H1 (cell line): ENCODE measurements at regions not wholly inside any gene's neighbourhood (a gene's known extent, or its start where the extent isn't known, plus 50 kb on each side); places are given as distances from the start of the nearest gene placed in this dataset.

ENCODE experiments used
- CTCF ChIA-PET: fragments of 300-600 bp; sonication (Branson Sonifier 250); formaldehyde crosslinking; loops from one replicate; lab custom pipeline; 2021; ENCODE audit not compliant: partially characterized antibody; lab: Charles Lee
- POLR2A ChIA-PET: fragments of 300-600 bp; sonication (Branson Sonifier 250); formaldehyde crosslinking; loops from one replicate; lab custom pipeline; 2021; ENCODE audit warnings: inconsistent platforms; ENCODE audit not compliant: partially characterized antibody; lab: Charles Lee
- DNase-seq, 2 experiments: peaks; one replicate each; pipeline versions ENCODE4 v3.0.0 to v3.0.0-alpha.2; 2010 to 2022; ENCODE audit warnings: low spot score in 2 of 2, low read depth in 1 of 2, mixed read lengths in 1 of 2
- FAIRE-seq: peaks from 2 replicates; lab custom pipeline; 2011; peaks lifted over from hg19 to GRCh38; lab: Jason Lieb, UNC
- H2AFZ ChIP-seq: 2 replicates; pipeline ENCODE4 v1.8.1; 2012; ENCODE audit warnings: low read length, inconsistent platforms
- H2AK5ac ChIP-seq: 2 replicates; pipeline ENCODE4 v1.6.1; 2013; ENCODE audit warnings: low read depth, low read length
- H2BK120ac ChIP-seq: replicated peaks from 2 replicates; pipeline ENCODE3; 2013; ENCODE audit warnings: low read depth, low read length, inconsistent platforms
- H2BK12ac ChIP-seq: 2 replicates; pipeline ENCODE4 v1.6.1; 2013; ENCODE audit warnings: low read depth, low read length
- H2BK15ac ChIP-seq: 2 replicates; pipeline ENCODE4 v1.6.1; 2013; ENCODE audit warnings: low read length
- H2BK20ac ChIP-seq: 2 replicates; pipeline ENCODE4 v1.6.1; 2013; ENCODE audit warnings: low read length
- H2BK5ac ChIP-seq: 2 replicates; pipeline ENCODE4 v1.6.1; 2013; ENCODE audit warnings: low read depth, low read length
- H3K14ac ChIP-seq: 2 replicates; pipeline ENCODE4 v1.6.1; 2013; ENCODE audit warnings: inconsistent platforms; ENCODE audit not compliant: insufficient read length
- H3K18ac ChIP-seq: 2 replicates; pipeline ENCODE4 v1.6.1; 2013; ENCODE audit warnings: low read length; ENCODE audit errors: extremely low read depth
- H3K23ac ChIP-seq: 2 replicates; pipeline ENCODE4 v1.6.1; 2013; ENCODE audit warnings: inconsistent platforms; ENCODE audit not compliant: insufficient read length
- H3K23me2 ChIP-seq: 2 replicates; pipeline ENCODE4 v1.6.1; 2013; ENCODE audit warnings: low read depth, low read length
- H3K27ac ChIP-seq: 2 replicates; pipeline ENCODE4 v1.6.1; 2011; ENCODE audit warnings: low read depth, low read length, inconsistent platforms
- H3K27me3 ChIP-seq, 4 experiments: replicated peaks in 1 of 4; 1 replicate in 1 of 4; 2 replicates in 3 of 4; pipeline versions ENCODE4 v1.6.1 to v1.8.1; 2011 to 2013; ENCODE audit warnings: low read length in 3 of 4, mild to moderate bottlenecking in 3 of 4, inconsistent platforms in 2 of 4, mixed read lengths in 2 of 4, moderate library complexity in 1 of 4; ENCODE audit not compliant: control insufficient read depth in 3 of 4, insufficient read depth in 3 of 4; ENCODE audit errors: extremely low read depth in 1 of 4
- H3K36me3 ChIP-seq, 4 experiments: 2 replicates each; pipeline versions ENCODE4 v1.6.1 to v1.8.1; 2011 to 2013; ENCODE audit warnings: mild to moderate bottlenecking in 4 of 4, low read length in 3 of 4, moderate library complexity in 2 of 4, control low read depth in 1 of 4, inconsistent platforms in 1 of 4; ENCODE audit not compliant: insufficient read depth in 4 of 4, control insufficient read depth in 2 of 4
- H3K4ac ChIP-seq: replicated peaks from 2 replicates; pipeline ENCODE3; 2013; ENCODE audit warnings: low read length, low read depth, mixed read lengths, inconsistent platforms; ENCODE audit not compliant: insufficient read length
- H3K4me1 ChIP-seq, 4 experiments: replicated peaks in 1 of 4; 1 replicate in 1 of 4; 2 replicates in 3 of 4; pipeline versions ENCODE4 v1.6.1 to v1.8.1; 2011 to 2013; ENCODE audit warnings: low read length in 3 of 4, inconsistent platforms in 2 of 4, mixed read lengths in 1 of 4; ENCODE audit not compliant: insufficient read depth in 4 of 4, control insufficient read depth in 3 of 4
- H3K4me2 ChIP-seq, 2 experiments: 2 replicates each; pipeline versions ENCODE4 v1.6.1 to v1.8.1; 2011 to 2013; ENCODE audit warnings: low read depth in 2 of 2, low read length in 2 of 2, control low read depth in 1 of 2, inconsistent platforms in 1 of 2, mild to moderate bottlenecking in 1 of 2; ENCODE audit not compliant: insufficient read depth in 1 of 2
- H3K4me3 ChIP-seq, 4 experiments: fragments of 200-600, 300-600 bp in 1 of 4; sonication (generic), shearing (Covaris generic), sonication (Bioruptor Twin) in 1 of 4; 2 replicates each; pipeline versions ENCODE4 v1.5.1 to v1.8.1; 2011 to 2016; ENCODE audit warnings: low read length in 4 of 4, low read depth in 3 of 4, control low read depth in 2 of 4, inconsistent platforms in 2 of 4, mild to moderate bottlenecking in 2 of 4, mixed read lengths in 1 of 4, moderate library complexity in 1 of 4; ENCODE audit not compliant: insufficient read depth in 2 of 4; ENCODE audit errors: extremely low read depth in 1 of 4
- H3K56ac ChIP-seq: replicated peaks from 2 replicates; pipeline ENCODE3; 2013; ENCODE audit warnings: low read depth, mild to moderate bottlenecking, mixed read lengths, low read length, inconsistent platforms; ENCODE audit not compliant: insufficient read length
- H3K79me1 ChIP-seq: 2 replicates; pipeline ENCODE4 v1.6.1; 2013; ENCODE audit warnings: low read depth, low read length, control low read depth
- H3K79me2 ChIP-seq, 2 experiments: 2 replicates each; pipeline versions ENCODE4 v1.6.1 to v1.8.1; 2012 to 2013; ENCODE audit warnings: low read length in 2 of 2, mild to moderate bottlenecking in 2 of 2, inconsistent platforms in 1 of 2; ENCODE audit not compliant: insufficient read depth in 2 of 2, control insufficient read depth in 1 of 2
- H3K9ac ChIP-seq, 4 experiments: replicated peaks in 1 of 4; 1 replicate in 1 of 4; 2 replicates in 3 of 4; pipeline versions ENCODE4 v1.6.1 to v1.8.1; 2011 to 2013; ENCODE audit warnings: low read depth in 3 of 4, low read length in 3 of 4, control low read depth in 2 of 4, mild to moderate bottlenecking in 2 of 4, moderate library complexity in 2 of 4, inconsistent platforms in 1 of 4; ENCODE audit errors: extremely low read depth in 1 of 4
- H3K9me3 ChIP-seq, 2 experiments: 2 replicates each; pipeline versions ENCODE4 v1.6.1 to v1.8.1; 2012 to 2013; ENCODE audit warnings: mild to moderate bottlenecking in 2 of 2, moderate library complexity in 2 of 2, control low read depth in 1 of 2, inconsistent platforms in 1 of 2, low read depth in 1 of 2, low read length in 1 of 2, mixed read lengths in 1 of 2; ENCODE audit not compliant: insufficient read depth in 2 of 2
- H4K20me1 ChIP-seq, 2 experiments: replicated peaks in 1 of 2; 2 replicates each; pipeline versions ENCODE3 to v1.8.1; 2011 to 2013; ENCODE audit warnings: inconsistent platforms in 2 of 2, low read length in 2 of 2, mild to moderate bottlenecking in 1 of 2; ENCODE audit not compliant: insufficient read depth in 2 of 2, control insufficient read depth in 1 of 2
- H4K5ac ChIP-seq: 2 replicates; pipeline ENCODE4 v1.6.1; 2013; ENCODE audit warnings: low read length, low read depth, mixed read lengths, inconsistent platforms; ENCODE audit not compliant: insufficient read length
- H4K8ac ChIP-seq: 2 replicates; pipeline ENCODE4 v1.8.0; 2013; ENCODE audit warnings: mild to moderate bottlenecking, moderate library complexity, low read length, inconsistent platforms; ENCODE audit not compliant: insufficient read depth; ENCODE audit errors: extremely low read depth
- H4K91ac ChIP-seq: replicated peaks from 2 replicates; pipeline ENCODE3; 2013; ENCODE audit warnings: low read length, mixed read lengths, inconsistent platforms; ENCODE audit not compliant: insufficient read length
- SAP30 ChIP-seq: fragments of 300-600 bp; sonication (generic); IDR thresholded peaks from 2 replicates; pipeline ENCODE4 v1.7.1; 2012; ENCODE audit warnings: low read length, moderate library complexity, mild to moderate bottlenecking, inconsistent platforms; ENCODE audit not compliant: insufficient read depth, insufficient replicate concordance
- SIX5 ChIP-seq: IDR thresholded peaks from 2 replicates; pipeline ENCODE4 v1.6.1; 2011; ENCODE audit warnings: mild to moderate bottlenecking, low read depth, low read length
- WGBS, 2 experiments: shearing (Covaris generic) in 1 of 2; methylation state at CpG; one replicate each; pipeline versions ENCODE4 v1.1.6 to v1.1.7; 2013 to 2015; ENCODE audit warnings: low lambda C conversion rate in 2 of 2, mixed read lengths in 2 of 2, inconsistent platforms in 1 of 2, low coverage in 1 of 2, missing lambda C conversion rate in 1 of 2; ENCODE audit not compliant: insufficient replicate concordance in 2 of 2, insufficient coverage in 1 of 2, insufficient read length in 1 of 2; ENCODE audit errors: extremely low coverage in 1 of 2, missing lambda C conversion rate in 1 of 2; 5-methylcytosine and 5-hydroxymethylcytosine counted together

DNA sequence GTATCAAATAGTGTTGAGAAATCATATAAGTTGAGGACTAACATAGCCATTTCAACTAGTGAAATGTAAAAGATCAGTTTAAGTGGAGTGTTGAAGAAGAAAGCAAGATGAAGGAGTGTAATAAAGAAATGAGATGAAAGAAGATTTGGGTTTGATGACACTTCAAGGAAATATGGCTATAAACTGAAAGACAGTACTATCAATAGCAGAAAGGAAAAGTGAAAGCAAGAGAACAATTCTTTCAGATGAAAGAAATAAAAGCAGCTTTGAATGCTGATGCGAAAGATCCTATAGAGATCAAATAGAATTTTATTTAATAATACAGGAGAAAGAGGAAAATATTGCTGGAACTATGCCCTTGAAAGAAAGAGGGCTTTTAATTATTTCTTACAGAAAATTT lies 92.8 kb upstream of the PRSS16 start:
- DNase-seq (no peak), FAIRE-seq (no peak)
- peaks cover 9% of the 10 kb centered on the region; the same call in 1 of the 2 replicates for H3K23me2 ChIP-seq

More for the DNA sequence above, 92.8 kb upstream of the PRSS16 start:
- TF ChIP-seq SAP30 (no peak), SIX5 (no peak)
- no peak overlapping the region for H2AK5ac ChIP-seq
- H3K23ac ChIP-seq: no peak overlapping the region
- H3K27ac ChIP-seq: no peak overlapping the region
- H3K18ac ChIP-seq: no peak overlapping the region
- H4K20me1 ChIP-seq: no peaks in the 10 kb centered on the region
- H3K4me2 ChIP-seq: no peak overlapping the region
- CTCF ChIA-PET: interaction anchor here (0.6 to 1.8 kb wide), 3 partner anchors 24 to 158 kb away, joined by 3 to 4 read pairs (median 3); no protein-coding TSS in a partner anchor
- POLR2A ChIA-PET: interaction anchor here (0.6 to 21.6 kb wide), 8 partner anchors 8 to 656 kb away, joined by 3 to 587 read pairs (median 8); a partner anchor contains a TSS
- H2BK20ac ChIP-seq: no peak overlapping the region
- no peak overlapping the region for H4K91ac ChIP-seq
- H4K8ac ChIP-seq: no peak overlapping the region
- H3K4ac ChIP-seq: no peak overlapping the region
- no peak overlapping the region for H3K56ac ChIP-seq
- 77% methylated on average over 1 of the region's 1 CpG; no CpG with 5 or more reads in 1 of the 2 experiments for WGBS, 2 experiments
- H3K79me1 ChIP-seq: no peaks in the 10 kb centered on the region
- H3K9ac ChIP-seq: no peak overlapping the region
- H2BK120ac ChIP-seq: no peak overlapping the region
- no peak overlapping the region for H2BK12ac ChIP-seq
- no peak overlapping the region for H2BK5ac ChIP-seq
- H3K14ac ChIP-seq: no peak overlapping the region
- no peaks in the 10 kb centered on the region for H3K27me3 ChIP-seq
- H3K36me3 ChIP-seq: no peaks in the 10 kb centered on the region
- H3K9me3 ChIP-seq: no peaks in the 10 kb centered on the region
- H3K4me1 ChIP-seq: 0 out of 7 replicates have a peak, but pooled peaks cover 0 to 3% (median 0%) of the 10 kb centered on the region in 4 experiments
- H3K79me2 ChIP-seq: no peaks in the 10 kb centered on the region
- no peak overlapping the region for H2AFZ ChIP-seq
- no peak overlapping the region for H3K4me3 ChIP-seq
- H2BK15ac ChIP-seq: no peak overlapping the region
- no peak overlapping the region for H4K5ac ChIP-seq
